Left ventricle myocardium superior (tissue), 1 donor: ENCODE measurements at regions not wholly inside any gene's neighbourhood (a gene's known extent, or its start where the extent isn't known, plus 50 kb on each side); places are given as distances from the start of the nearest gene placed in this dataset.
A peak's percentile ranks its signal among the peaks of the same experiment; 100 is the strongest.

ENCODE experiments used
- ATAC-seq: fragments of 200-7000 bp; cut with Tn5 transposase; one replicate; pipeline ENCODE4 v1.9.1; 2020; ENCODE audit warnings: mild to moderate bottlenecking, moderate library complexity
- DNase-seq: peaks from one replicate; pipeline ENCODE4 v3.0.0-alpha.2; 2020
- intact Hi-C: fragments of 100-400 bp; cut with micrococcal nuclease; formaldehyde crosslinking; loops from one replicate; pipeline ENCODE4 v1.11.0; 2022
- donor health status: DM: no; HTN: yes; CAD: no; lungs with severe emphysema.

- DNase-seq, result peak; percentile 13
- intact Hi-C loops, result no loop called here
- ATAC-seq, result no peak
Measured at GRCh38 chr22:48669226-48669625, 1158.4 kb downstream of the BRD1 start.

GRCh38 chr22:48667289-48667688, 1160.4 kb downstream of the BRD1 start:
- ATAC-seq (no peak), DNase-seq (no peak)
- intact Hi-C loops, result no loop called here

- DNase-seq (peak; percentile 11), ATAC-seq (no peak)
- intact Hi-C loops, result no loop called here
Measured at GRCh38 chr22:48666620-48667019, 1161.1 kb downstream of the BRD1 start.

DNA sequence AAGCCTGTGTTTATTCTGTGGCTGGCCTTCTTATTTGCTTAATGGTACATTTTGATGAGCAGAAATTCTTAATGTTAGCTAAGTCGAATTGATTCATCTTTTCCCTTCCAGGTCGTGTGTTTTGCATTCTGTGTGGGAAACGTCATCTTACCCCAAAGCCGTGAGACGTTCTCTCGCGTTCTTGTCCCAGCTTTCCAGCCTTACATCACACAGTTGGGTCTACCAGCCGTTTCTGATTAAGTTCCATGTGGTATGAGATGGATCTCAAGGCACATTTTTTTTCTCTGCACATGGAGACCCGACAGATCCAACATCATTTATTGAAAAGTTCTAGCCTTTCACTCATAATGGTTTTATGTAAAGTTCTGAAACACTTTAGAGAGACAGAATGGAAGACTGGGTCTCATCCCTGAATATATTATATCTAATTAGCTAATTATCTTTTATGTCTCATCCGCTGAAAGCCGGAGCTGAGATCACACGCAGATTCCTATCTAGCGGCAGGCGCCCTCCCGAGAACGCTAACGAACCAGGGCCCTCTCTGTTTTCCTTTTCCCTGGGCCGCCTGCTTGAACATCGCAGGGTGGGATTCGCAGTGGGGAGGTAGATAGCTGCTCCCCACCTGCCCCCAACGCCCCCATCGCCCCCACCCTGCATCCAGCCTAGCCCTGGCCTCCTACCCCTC, 1162.2 kb downstream of the BRD1 start:
- DNase-seq (peak; percentile 4), ATAC-seq (no peak)

DNA sequence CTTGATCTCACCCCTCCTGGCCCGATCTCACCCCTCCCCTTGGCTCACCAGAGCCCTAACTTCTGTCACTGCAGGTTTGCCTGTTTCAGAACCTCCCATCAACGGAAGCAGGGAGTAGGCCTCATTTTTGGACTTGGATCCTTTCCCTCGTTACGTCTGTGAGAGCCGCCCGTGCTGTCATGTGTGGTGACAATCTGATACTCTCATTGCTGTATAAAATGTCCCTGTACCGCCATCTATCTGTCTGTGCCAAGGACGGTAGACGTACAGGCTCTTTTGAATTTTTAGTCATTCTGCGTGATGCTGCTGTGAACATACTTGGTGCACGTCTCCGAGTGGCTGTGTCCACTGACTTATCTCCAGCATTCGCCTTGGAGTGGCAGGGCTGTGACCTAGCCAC, 1163.1 kb downstream of the BRD1 start:
- intact Hi-C loops, result no loop called here
- DNase-seq (peak; percentile 5), ATAC-seq (no peak)

More for the DNA sequence above, 1162.2 kb downstream of the BRD1 start:
- intact Hi-C loops, result no loop called here

- DNase-seq, result peak; percentile 4
Measured at GRCh38 chr22:48663297-48663696, 1164.4 kb downstream of the BRD1 start.

GRCh38 chr22:48662476-48663135, 1165.1 kb downstream of the BRD1 start:
- ATAC-seq (no peak), DNase-seq (peak; percentile 17)
- intact Hi-C loops, result no loop called here

More at GRCh38 chr22:48663297-48663696, 1164.4 kb downstream of the BRD1 start:
- intact Hi-C loops, result no loop called here
- ATAC-seq, result no peak

DNA sequence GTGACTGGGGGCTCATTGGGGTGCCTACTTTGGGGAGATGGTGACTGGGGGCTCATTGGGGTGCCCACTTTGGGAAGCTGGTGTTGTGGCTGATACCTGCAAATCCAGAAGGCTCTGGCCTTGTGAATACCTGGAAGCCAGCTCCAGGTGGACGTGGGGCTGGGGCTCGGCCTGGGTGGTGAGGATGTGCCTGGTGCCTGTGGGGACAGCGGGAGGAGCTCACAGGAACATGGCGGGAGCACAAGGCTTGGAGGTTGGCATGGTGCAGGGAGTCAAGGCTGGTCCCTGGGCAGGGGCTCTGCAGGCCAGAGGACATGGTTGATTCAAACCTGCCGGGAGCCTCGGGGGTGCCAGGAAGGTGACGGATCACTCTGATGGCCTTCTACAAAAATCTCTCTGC, 1165.7 kb downstream of the BRD1 start:
- ATAC-seq (no peak), DNase-seq (peak; percentile 8)
- intact Hi-C loops, result no loop called here

DNA sequence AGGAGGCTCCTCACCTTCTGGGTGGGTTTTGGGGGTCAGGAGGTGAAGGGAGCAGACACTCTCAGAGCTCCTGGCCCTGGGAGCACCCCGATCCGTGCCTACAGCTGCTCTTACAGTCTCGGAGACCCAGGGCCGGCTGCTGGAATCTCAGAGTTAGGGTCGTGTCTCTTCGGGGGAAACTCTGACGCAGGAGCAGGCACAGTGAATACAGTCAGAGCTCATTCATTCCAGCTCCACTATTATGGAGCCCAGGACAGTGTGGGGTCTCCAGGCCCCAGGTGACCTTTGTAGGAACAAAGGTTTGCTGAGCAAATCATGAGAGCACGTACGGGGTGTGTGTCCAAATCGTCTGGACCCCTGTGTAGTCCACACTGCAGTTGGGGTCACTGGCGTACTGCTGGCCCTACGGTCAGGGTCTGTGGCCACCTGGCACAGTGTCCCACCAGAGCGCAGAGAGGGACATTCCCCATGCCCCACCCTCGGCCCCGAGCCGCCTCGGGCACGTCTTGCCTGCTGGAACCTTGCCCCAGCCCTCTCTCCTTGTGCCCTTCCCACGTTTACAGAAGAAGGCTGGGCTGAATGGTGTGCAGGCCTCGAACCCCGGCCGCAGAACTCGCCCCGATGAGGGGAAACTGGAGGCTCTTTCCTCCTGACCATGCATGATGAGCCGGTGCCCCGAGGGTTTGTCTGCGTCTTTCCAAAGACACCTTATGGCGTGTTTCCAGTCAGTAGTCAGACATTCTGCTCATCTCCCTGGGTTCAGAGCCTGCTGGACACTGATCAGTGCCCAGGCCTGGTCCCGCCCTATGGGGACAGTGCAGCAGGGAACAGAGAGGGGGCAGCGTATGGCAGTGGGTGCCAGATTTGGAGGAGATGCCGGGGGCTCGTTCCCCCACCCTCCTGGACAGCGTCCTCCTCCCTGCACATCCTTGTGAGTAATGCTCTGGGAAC, 1166.6 kb downstream of the BRD1 start:
- no peak for ATAC-seq
- peak; percentile 15 for DNase-seq
- intact Hi-C loops, result no loop called here

DNA sequence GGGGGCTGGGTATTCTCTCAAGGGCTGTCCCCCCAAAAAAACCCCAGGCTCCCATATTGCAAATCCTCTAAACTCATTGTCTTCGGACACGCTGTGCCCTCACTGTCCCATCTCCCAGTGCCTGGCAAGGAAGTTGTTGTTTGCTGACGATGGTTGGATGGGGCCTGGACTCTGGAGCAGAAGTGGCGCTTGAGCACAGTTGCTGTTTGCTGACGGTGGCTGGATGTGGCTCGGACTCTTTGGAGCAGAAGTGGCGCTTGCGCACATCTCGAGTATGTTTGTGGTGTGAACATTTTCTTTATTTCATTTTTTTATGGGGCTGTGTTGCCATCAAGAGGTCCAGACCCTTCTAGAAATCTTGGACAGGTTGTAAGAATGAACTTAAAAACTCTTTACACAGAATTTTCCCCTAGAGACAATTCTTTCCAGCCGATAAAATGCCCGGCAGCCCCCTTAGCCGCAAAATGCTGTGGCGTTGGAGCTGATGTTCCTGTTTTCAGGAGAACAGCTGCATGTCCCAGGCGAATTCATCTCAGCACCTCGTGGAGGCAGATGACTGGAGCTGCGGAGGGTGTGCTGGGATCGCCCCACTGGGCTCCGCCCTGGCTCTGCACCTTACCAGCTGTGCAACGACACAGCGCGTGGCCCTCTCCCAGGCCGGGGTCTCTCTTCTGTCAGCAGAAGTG, 1167.4 kb downstream of the BRD1 start:
- DNase-seq, result no peak

GRCh38 chr22:48659404-48659996, 1168.2 kb downstream of the BRD1 start:
- intact Hi-C loops, result no loop called here
- ATAC-seq, result peak; percentile 72
- no peak for DNase-seq

More for the DNA sequence above, 1167.4 kb downstream of the BRD1 start:
- intact Hi-C loops, result no loop called here
- ATAC-seq, result no peak

- intact Hi-C loops, result no loop called here
- DNase-seq (peak; percentile 12), ATAC-seq (no peak)
Measured at GRCh38 chr22:48658871-48659270, 1168.8 kb downstream of the BRD1 start.

DNA sequence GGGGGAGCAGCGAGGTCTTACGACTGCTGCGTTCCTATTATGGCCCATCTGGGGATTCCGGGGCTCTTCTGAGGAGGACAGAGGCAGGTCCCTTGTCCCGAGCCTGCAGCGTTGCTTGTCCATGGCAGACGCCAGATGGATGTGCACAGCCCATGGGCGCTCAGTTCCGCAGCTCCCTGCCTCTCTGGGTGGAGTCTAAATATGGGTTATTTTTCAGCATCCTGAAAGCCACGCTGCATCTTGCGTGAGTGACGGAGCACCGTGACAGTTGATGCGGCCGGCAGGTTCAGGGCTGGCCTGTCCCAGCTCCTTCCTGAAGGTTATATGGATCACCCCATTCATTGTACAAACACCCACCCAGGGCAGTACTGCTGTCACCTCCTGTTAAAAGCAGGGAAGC, 1169.4 kb downstream of the BRD1 start:
- peak; percentile 11 for DNase-seq
- intact Hi-C loops, result no loop called here
- ATAC-seq, result no peak

DNA sequence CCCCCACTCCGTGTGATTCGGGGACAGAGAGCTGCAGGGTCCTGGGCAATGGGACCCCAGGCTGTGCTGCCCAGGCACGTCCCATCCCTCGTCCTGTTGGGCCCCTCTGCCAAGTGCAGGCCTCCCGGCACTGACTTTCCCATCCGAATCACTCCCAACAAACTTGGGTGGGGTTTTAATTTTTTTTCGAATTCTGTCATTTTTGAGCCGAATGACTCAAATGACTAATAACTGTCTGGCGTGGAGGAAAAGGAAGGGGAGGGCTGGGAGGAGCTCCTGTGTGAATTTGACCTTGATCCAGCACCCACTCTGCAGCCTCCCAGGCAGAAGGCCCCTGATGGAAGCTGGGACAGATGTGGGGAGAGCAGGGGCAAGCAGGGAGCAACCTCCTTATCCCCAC, 1173.2 kb downstream of the BRD1 start:
- intact Hi-C loops, result no loop called here
- DNase-seq (no peak), ATAC-seq (no peak)

- ATAC-seq, result no peak
- no peak for DNase-seq
- intact Hi-C loops, result no loop called here
Measured at GRCh38 chr22:48653929-48654328, 1173.7 kb downstream of the BRD1 start.

DNA sequence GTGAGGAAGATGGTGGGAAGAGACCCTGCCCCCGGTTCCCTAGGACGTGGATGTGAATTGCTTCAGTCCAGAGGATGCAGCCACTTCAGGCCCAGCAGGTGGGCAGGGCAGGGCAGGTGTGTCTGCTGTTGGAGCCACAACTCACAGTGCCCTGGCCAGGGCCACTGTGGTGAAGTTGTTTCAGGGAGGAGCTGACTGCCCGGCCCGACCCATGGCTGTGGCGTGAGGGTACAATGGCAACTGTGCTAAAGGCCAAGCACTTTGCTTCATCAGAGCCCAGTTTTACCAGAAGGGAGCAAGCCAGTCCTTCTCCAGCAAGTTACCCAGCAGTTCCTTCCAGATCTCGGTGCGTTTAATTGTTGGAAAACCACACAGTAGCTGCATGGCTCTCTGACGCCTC, 1174.4 kb downstream of the BRD1 start:
- intact Hi-C loops, result no loop called here
- no peak for ATAC-seq
- no peak for DNase-seq

GRCh38 chr22:48652796-48653195, 1174.9 kb downstream of the BRD1 start:
- ATAC-seq, result no peak
- no peak for DNase-seq
- intact Hi-C loops, result no loop called here

GRCh38 chr22:48651981-48652538, 1175.6 kb downstream of the BRD1 start:
- DNase-seq (no peak), ATAC-seq (no peak)
- intact Hi-C loops, result no loop called here
